ENCODE measurements at regions not wholly inside any gene's neighbourhood (a gene's known extent, or its start where the extent isn't known, plus 50 kb on each side); places are given as distances from the start of the nearest gene placed in this dataset.

DNA sequence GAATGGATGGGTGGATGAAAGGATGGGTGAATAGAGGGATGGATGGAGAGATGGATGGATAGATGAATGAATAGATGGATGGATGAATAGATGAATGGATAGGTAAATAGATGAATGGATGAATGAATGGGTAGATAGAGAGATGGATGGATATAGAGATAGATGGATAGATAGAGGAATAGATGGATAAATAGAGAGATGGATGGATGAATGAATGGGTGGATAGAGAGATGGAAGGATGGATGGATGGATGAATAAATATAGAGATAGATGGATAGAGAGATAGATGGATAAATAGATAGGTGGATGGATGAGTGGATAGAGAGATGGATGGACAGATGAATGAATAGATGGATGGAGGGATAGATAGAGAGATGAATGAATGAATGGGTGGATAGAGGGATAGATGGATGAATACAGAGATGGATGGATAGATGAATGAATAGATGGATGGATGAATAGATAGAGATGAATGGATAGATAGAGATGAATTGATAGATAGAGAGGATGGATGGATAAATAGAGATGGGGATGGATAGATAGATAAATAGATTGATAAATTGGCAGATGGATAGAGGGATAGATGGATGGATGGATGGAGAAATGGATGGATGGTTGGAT, 106.7 kb upstream of the SOX1 start:
- Mint-ChIP-seq H3K9me3 (no peaks in the 10 kb centered on the region), H3K27ac (no peak overlapping the region), H3K27me3 (ENCODE audit: low read depth) (no peaks in the 10 kb centered on the region), H3K4me1 (no peaks in the 10 kb centered on the region), H3K36me3 (no peaks in the 10 kb centered on the region), H3K4me3 (no peak overlapping the region)
- no peak for DNase-seq (ENCODE audit: low spot score in 2 of 2, unreplicated experiment in 2 of 2)
- TF ChIP-seq, protein P1, sequence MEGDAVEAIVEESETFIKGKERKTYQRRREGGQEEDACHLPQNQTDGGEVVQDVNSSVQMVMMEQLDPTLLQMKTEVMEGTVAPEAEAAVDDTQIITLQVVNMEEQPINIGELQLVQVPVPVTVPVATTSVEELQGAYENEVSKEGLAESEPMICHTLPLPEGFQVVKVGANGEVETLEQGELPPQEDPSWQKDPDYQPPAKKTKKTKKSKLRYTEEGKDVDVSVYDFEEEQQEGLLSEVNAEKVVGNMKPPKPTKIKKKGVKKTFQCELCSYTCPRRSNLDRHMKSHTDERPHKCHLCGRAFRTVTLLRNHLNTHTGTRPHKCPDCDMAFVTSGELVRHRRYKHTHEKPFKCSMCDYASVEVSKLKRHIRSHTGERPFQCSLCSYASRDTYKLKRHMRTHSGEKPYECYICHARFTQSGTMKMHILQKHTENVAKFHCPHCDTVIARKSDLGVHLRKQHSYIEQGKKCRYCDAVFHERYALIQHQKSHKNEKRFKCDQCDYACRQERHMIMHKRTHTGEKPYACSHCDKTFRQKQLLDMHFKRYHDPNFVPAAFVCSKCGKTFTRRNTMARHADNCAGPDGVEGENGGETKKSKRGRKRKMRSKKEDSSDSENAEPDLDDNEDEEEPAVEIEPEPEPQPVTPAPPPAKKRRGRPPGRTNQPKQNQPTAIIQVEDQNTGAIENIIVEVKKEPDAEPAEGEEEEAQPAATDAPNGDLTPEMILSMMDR (IDR thresholded peaks at IDR 0.05; ENCODE audit: unreplicated experiment) = no peak

DNA sequence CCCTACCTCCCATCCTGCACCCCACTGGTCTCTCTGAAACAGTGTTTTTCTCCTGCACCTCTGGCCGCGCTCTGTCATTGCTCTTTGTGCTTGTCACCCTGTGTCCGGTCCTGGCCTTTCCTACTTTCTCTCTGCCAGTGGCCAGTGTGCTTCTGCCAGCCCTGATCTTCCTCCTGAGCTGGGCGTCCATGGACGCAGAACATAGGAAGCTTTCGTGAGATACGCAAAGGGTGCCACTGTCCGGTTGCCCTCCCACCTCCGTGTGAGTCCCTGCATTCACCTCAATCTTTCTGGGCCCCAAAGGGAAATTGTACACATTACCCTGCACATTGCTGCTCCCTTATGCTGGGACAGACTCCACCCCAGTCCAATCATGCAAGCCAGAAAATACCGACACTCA, 105.7 kb upstream of the SOX1 start:
- no peaks in the 10 kb centered on the region for H3K36me3 Mint-ChIP-seq
- H3K4me3 Mint-ChIP-seq = no peak overlapping the region
- peak in 1 of 2 experiments; percentile 5 for DNase-seq (ENCODE audit: low spot score in 2 of 2, unreplicated experiment in 2 of 2)
- TF ChIP-seq, protein P1 (IDR thresholded peaks at IDR 0.05; ENCODE audit: unreplicated experiment) = no peak
- H3K9me3 Mint-ChIP-seq = no peaks in the 10 kb centered on the region
- no peaks in the 10 kb centered on the region for H3K4me1 Mint-ChIP-seq
- no peak overlapping the region for H3K27ac Mint-ChIP-seq
- H3K27me3 Mint-ChIP-seq (ENCODE audit: low read depth) = peaks cover 2% of the 10 kb centered on the region

DNA sequence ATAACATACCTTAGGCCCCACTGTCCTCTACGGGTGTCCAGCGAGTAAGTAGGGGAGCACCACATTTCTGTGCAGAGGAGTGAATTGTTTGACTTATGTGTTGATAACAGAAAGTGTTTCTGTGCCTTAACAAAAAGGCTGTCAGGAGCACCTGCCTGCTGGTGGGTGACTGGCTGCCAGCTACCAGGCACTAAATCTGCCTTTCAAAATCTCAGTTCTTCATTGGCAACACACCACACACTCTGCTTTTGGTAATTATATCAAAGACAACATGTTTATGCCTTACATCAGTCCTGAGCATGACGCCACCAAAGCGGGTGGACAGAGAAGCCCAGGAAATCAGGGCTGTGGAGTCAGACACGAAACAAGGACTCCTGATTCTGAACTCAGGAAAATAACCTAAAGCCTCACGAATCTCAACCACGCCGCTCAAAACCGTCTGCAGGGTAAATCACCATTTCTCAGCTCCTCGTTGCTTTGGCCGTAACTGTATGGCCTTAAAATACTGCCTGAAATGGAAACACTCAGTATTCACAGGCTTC, 105.2 kb upstream of the SOX1 start:
- H3K9me3 Mint-ChIP-seq = no peaks in the 10 kb centered on the region
- H3K4me1 Mint-ChIP-seq = no peaks in the 10 kb centered on the region
- peak in 1 of 2 experiments; percentile 3 for DNase-seq (ENCODE audit: low spot score in 2 of 2, unreplicated experiment in 2 of 2)
- TF ChIP-seq, protein P1 (IDR thresholded peaks at IDR 0.05; ENCODE audit: unreplicated experiment) = no peak
- H3K27ac Mint-ChIP-seq = no peak overlapping the region
- H3K27me3 Mint-ChIP-seq (ENCODE audit: low read depth) = peaks cover 4% of the 10 kb centered on the region
- H3K36me3 Mint-ChIP-seq = no peaks in the 10 kb centered on the region
- no peak overlapping the region for H3K4me3 Mint-ChIP-seq

DNA sequence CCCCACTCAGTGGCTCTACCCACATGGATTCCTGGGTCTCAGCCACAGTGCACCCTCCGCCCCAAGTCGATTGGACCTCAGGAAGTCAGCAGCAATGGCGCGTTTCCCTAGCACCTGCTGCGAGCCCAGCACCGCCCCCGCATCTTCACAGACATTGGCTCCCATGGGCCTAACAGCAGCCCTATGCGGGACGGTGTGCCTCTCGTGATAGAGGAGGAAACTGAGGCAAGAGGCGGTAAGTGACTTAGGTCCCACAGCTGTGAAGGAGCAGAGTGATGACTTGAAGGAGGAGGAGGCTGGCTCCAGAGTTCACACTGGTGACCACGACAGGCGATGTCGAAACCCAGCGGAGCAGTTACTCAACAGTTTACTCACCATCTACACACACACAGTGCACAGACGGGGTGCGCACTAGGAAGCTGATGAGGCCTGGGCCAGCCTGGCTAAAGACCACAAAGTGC, 104.5 kb upstream of the SOX1 start:
- peaks cover 6% of the 10 kb centered on the region for H3K27me3 Mint-ChIP-seq (ENCODE audit: low read depth)
- no peaks in the 10 kb centered on the region for H3K9me3 Mint-ChIP-seq
- H3K4me3 Mint-ChIP-seq = no peak overlapping the region
- H3K27ac Mint-ChIP-seq = no peak overlapping the region
- H3K4me1 Mint-ChIP-seq = no peaks in the 10 kb centered on the region
- no peaks in the 10 kb centered on the region for H3K36me3 Mint-ChIP-seq
- TF ChIP-seq, protein P1 (IDR thresholded peaks at IDR 0.05; ENCODE audit: unreplicated experiment) = no peak
- peak in 1 of 2 experiments; percentile 14 for DNase-seq (ENCODE audit: low spot score in 2 of 2, unreplicated experiment in 2 of 2)

DNA sequence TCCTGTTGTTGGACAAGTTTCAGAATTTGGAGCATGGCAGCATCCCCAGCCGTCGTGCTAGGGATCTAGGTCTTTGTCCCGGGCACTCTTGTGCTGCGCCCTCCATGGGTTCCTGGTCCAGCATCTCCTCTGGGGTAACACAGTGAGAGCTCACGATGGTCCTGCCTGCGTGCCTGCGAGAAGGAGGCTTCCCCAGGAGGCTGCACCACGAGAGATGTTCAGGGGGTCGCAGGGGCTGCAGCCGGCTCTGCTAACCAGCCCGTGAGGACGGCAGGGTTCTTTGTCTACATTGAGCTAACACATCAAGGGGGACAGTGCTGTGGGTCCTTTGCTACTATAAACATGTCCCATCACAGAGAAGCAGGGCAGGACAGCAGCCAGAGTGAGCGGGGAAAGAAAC, 103.9 kb upstream of the SOX1 start:
- H3K4me3 Mint-ChIP-seq = no peak overlapping the region
- H3K27me3 Mint-ChIP-seq (ENCODE audit: low read depth) = peaks cover 10% of the 10 kb centered on the region
- no peaks in the 10 kb centered on the region for H3K9me3 Mint-ChIP-seq
- H3K27ac Mint-ChIP-seq = no peak overlapping the region
- TF ChIP-seq, protein P1 (IDR thresholded peaks at IDR 0.05; ENCODE audit: unreplicated experiment) = no peak
- peak in 1 of 2 experiments; percentile 3 for DNase-seq (ENCODE audit: low spot score in 2 of 2, unreplicated experiment in 2 of 2)
- H3K4me1 Mint-ChIP-seq = no peaks in the 10 kb centered on the region
- H3K36me3 Mint-ChIP-seq = no peaks in the 10 kb centered on the region
